Stimulated activated CD4-positive, alpha-beta T cell treated with anti-CD3 and anti-CD28 coated beads, Interleukin-15, amount 100 ng/mL, for 48 hours (primary cell): ENCODE measurements at regions not wholly inside any gene's neighbourhood (a gene's known extent, or its start where the extent isn't known, plus 50 kb on each side); places are given as distances from the start of the nearest gene placed in this dataset.
"Not testable (repeated sequence)": the region's sequence is repeated elsewhere in the genome, so short reads cannot be mapped to it uniquely, and the experiment has no call there.

Experiments
- DNase-seq, 2 donors: peaks; one replicate each; pipeline ENCODE4 v3.0.0-alpha.2; 2020; ENCODE audit warnings: low read depth in 2 of 2

DNA sequence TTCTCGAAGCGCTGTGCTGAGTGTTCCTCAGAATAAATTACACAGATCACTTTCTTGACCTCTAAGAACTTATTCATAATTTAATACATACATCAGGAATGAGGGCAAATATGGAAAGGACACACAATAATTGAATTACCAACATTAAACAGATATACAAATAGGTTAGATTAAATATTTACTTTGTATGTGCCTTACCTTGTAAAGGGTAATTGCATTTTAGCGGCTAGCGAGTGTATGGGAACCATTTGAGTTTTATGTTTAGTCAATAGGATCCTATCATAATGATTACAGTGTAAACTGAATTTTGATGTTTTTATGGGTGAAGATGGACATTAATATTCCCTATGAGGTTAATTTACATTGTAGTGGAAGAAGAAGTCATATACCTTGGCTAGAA, 1187.1 kb upstream of the WWC1 start:
- no peak for DNase-seq

DNA sequence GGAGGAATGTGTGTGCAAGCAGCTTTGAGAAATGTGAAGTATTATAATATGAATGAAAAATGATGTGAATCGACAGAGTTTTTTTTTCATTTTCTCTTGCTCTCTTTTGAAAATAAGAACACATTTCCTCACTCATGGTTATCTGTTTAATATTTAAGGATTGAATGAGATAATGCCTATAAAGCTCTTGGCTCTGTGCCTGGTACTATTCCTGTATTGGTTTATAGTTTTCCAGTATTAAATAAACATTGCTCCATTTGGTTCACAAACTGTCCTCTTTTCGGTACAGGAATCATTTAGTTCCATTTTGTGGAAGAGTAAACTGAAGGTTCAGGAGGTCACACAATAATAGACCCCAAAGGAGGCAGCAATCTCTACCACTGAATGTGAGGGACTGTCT, 1185.5 kb upstream of the WWC1 start:
- DNase-seq = no peak

DNA sequence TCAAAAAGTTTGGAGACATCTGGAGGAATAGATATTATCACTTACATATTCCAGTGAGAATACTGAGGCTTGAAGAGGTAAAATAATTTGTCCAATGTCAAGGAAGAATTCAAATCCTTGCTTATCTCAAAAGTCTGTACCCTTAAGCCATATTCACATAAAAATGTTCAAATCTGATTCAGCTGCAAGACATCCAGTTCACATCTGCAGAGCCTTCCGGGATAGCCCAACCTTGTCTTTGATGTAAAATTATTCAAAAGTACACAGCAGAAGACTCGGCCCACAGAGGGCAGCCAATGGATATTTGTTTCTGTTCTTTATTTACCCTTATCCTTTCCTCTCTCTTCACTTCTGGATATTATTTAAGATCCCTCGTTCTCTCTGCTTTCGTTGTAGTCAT, 1183.8 kb upstream of the WWC1 start:
- no peak for DNase-seq

DNA sequence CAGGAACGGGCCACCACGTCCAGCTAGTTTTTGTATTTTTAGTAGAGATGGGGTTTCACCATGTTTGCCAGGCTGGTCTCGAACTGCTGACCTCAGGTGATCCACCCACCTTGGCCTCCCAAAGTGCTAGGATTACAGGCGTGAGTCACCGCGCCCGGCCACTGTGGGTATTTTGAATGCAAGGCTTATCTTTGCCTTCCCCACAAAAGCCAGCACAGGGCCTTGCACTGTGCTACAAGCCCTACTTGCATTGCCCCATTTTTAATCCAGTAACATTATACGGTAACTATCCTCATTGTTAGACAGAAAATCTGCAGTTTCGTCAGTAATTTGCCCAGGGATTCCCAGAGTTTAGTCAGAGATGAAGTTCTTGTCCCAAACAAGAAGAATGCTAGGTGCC, 1183.2 kb upstream of the WWC1 start:
- DNase-seq = not testable (repeated sequence)

- no peak for DNase-seq
These were observed 1178.9 kb upstream of the WWC1 start for GRCh38 chr5:167112556-167112955.

DNA sequence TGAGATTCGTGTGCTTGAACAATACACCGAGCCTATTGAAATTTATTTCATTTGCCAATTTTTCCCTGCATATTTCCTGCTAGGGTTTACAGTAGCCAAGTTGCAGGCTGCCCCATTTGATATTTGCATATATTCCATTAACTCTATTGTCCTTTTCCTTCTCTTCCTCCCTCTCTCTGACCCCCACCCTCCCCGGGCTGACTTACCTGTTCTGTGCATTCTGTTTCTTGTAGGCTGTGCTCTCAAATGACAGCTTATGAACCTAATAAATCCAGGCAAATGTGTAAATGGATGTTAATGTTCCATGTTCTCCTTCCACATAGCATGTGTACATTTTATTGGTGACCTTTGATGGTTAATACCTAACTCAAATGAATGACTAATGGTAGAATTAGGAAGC, 1169.2 kb upstream of the WWC1 start:
- no peak for DNase-seq

DNA sequence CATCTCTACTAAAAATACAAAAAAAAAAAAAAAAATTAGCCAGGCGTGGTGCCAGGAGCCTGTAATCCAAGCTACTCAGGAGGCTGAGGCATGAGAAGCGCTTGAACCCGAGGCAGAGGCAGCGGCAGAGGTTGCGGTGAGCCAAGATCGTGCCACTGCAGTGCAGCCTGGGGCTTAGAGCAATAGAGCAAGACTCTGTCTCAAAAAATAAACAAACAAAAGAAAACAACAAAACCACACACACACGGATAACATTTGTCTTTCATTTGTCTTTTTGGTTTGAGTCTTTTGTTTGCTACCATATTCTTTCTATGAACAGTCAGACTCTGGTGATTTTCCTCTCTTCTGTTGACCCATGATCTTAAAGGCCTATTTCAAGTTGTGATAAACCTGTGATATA, 1168.3 kb upstream of the WWC1 start:
- DNase-seq = no peak

DNA sequence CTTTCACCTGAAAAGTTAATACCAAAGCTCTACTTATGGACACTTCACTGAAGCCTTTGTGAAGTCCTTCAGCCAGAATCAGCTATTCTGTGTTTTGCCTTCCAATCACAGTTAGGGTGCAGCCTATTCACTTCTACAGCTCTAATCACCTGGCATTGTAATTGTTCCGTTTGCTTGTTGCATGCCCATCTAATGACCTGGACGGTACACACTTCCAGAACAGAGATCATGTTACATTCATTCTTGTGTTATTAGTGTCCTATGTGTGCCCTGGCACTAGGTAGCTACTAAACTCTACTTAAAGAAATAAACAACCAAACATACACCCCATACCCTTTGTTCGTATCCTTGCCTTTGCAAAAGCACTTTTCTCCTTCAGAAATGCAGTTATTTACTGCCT, 1162.9 kb upstream of the WWC1 start:
- DNase-seq = no peak

GRCh38 chr5:167140548-167141291, 1150.7 kb upstream of the WWC1 start:
- DNase-seq = no peak

DNA sequence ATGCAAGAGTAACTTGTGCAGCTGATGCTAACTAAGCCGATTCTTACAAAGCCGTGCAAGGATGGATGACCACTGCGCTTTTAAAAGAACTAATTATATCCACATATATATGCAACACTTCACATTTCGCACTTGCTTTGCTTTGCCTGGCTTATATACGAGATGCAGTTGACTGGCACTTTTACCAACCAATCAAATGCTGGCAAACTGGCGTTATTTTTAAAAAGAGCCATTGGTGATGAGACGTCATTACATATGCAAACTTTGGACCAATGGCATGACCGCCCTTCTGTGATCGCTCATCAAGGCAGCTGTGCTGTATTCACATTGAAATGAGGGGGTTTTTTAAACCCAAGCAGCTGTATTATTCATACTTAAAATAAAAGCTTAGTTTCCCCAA, 1147.7 kb upstream of the WWC1 start:
- no peak for DNase-seq

- no peak for DNase-seq
These were observed 1145.6 kb upstream of the WWC1 start for GRCh38 chr5:167145841-167146240.

- DNase-seq = no peak
These were observed 1143.6 kb upstream of the WWC1 start for GRCh38 chr5:167147879-167148278.

- no peak for DNase-seq
These were observed 1140.8 kb upstream of the WWC1 start for GRCh38 chr5:167150661-167151060.

DNA sequence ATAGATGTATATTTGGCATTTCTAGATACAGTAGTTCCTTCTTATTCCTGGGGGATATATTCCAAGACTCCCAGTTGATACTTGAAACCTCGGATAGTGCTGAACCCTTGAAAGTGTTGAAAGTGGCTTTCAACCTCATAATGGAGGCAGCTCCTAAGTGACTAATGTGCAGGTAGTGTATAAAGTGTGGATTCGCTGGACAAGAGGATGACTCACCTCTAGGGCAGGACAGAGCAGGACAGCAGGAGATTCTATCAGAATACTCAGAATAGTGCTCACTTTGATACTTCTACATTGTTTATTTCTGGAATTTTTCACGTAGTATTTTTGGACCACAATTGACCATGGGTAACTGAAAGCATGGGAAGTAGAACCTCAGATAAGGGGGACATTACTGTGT, 1138.9 kb upstream of the WWC1 start:
- no peak for DNase-seq

GRCh38 chr5:167155387-167156005, 1135.9 kb upstream of the WWC1 start:
- no peak for DNase-seq

GRCh38 chr5:167156446-167156845, 1135.0 kb upstream of the WWC1 start:
- no peak for DNase-seq

GRCh38 chr5:167158588-167158987, 1132.9 kb upstream of the WWC1 start:
- DNase-seq = no peak

GRCh38 chr5:167160388-167160787, 1131.1 kb upstream of the WWC1 start:
- DNase-seq = no peak

DNA sequence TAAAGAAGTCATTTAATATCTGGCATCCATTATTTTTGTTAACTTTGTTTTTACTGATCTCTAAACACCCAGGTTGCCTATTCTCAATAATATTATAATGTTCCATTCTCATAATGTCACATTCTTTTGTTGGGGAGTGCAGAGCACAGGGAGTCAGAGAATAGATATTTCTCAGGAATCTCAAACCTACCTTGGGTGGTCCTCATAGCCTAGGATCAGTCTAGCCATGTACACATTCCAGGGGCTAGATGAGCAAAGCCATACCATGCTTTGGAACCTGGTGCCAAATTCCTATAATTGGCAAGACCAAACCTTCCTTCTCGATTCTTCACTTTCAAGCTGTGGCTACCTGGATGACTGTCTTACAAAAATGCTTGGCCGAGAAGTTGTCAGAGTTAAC, 1124.7 kb upstream of the WWC1 start:
- DNase-seq = no peak

DNA sequence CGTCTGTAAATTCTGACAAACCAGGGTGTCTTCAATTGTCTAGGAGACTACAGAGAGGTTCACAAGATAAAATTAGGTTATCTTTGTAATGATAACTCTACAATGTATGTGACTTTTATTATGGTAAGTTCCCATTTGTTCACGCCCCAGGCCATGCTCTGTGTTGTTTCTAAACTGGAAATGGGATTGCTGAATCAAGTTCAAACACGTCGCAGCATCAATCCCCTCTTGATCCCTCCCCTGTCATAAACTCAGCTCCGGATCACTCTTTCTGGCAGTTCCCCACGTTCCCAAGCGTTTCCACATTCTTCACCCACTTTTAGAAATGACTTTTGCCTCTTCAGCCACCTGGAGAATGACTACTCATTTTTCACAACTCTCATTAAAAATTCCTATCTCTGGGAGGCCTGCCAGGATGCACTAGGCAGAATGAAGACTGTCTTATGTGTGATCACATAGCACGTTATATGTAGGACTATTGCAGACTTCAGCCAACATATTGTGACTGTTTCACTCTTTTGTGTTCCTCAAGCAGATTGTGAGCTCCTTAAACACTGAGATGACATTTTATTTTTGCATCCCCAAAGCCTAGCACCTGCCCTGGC, 1124.2 kb upstream of the WWC1 start:
- no peak for DNase-seq

- no peak for DNase-seq
These were observed 1122.5 kb upstream of the WWC1 start for GRCh38 chr5:167168971-167169370.

- DNase-seq = no peak
These were observed 1120.4 kb upstream of the WWC1 start for GRCh38 chr5:167171056-167171455.

DNA sequence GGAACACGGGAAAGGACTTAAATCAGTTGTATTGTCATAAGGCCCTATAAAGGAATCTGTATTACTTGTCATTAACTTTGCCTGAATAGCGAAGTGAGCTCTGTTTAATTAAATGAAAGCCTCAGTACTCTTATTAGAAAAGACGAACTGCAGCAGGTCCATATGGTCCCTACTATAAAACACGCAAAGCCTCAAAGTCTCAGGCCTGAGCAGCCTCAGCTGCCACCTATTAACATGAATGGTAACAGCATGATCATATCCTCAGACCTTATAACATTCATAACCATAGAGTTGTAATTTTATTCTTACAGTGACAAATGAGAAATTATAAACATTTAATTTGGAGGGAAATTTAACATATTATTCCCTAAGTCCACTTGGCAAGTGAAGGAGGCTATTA, 1113.7 kb upstream of the WWC1 start:
- no peak for DNase-seq
